Muscle of leg (tissue), 3 donors: ENCODE measurements at regions not wholly inside any gene's neighbourhood (a gene's known extent, or its start where the extent isn't known, plus 50 kb on each side); places are given as distances from the start of the nearest gene placed in this dataset.

Source experiments
- DNase-seq: peaks from one replicate; pipeline ENCODE4 v3.0.0; 2013
- H3K27ac ChIP-seq: one replicate; pipeline ENCODE4 v1.5.1; 2013; ENCODE audit warnings: mild to moderate bottlenecking, low read length, control low read depth
- H3K27me3 ChIP-seq: one replicate; pipeline ENCODE4 v1.6.1; 2013; ENCODE audit warnings: low read length; ENCODE audit not compliant: control insufficient read depth, insufficient read depth
- H3K36me3 ChIP-seq: one replicate; pipeline ENCODE4 v1.6.1; 2013; ENCODE audit warnings: low read length; ENCODE audit not compliant: control insufficient read depth, insufficient read depth
- H3K4me1 ChIP-seq: one replicate; pipeline ENCODE4 v1.6.1; 2013; ENCODE audit warnings: low read length; ENCODE audit not compliant: control insufficient read depth, insufficient read depth
- H3K4me3 ChIP-seq: one replicate; pipeline ENCODE4 v1.5.1; 2013; ENCODE audit warnings: low read length, control low read depth
- H3K9me3 ChIP-seq: replicated peaks from 2 replicates; pipeline ENCODE4 v1.6.1; 2013; ENCODE audit warnings: low read depth, low read length; ENCODE audit not compliant: control insufficient read depth
- WGBS: methylation state at CpG from one replicate; pipeline ENCODE4 v1.1.5; 2013; ENCODE audit warnings: missing lambda C conversion rate; ENCODE audit not compliant: insufficient coverage; 5-methylcytosine and 5-hydroxymethylcytosine counted together

- WGBS: no CpG with 5 or more reads among the region's 5 CpGs
- Histone ChIP-seq H3K9me3 (no peaks in the 10 kb centered on the region), H3K4me3 (no peak overlapping the region)
Observed at GRCh38 chr2:20150110-20150706, 74.7 kb downstream of the SDC1 start.

GRCh38 chr2:20149703-20150030 lies 75.3 kb downstream of the SDC1 start:
- no peak overlapping the region for H3K27ac ChIP-seq
- no peak for DNase-seq
- H3K36me3 ChIP-seq: no peaks in the 10 kb centered on the region
- no peak overlapping the region for H3K4me3 ChIP-seq
- H3K27me3 ChIP-seq: peaks cover 3% of the 10 kb centered on the region
- H3K9me3 ChIP-seq: no peaks in the 10 kb centered on the region
- WGBS: 78% methylated on average over 5 of the region's 5 CpGs
- peaks cover 17% of the 10 kb centered on the region for H3K4me1 ChIP-seq

More at GRCh38 chr2:20150110-20150706, 74.7 kb downstream of the SDC1 start:
- DNase-seq: no peak
- Histone ChIP-seq H3K4me1 (peaks cover 17% of the 10 kb centered on the region), H3K36me3 (no peaks in the 10 kb centered on the region), H3K27me3 (peaks cover 3% of the 10 kb centered on the region), H3K27ac (no peak overlapping the region)

GRCh38 chr2:20148923-20149702 lies 75.8 kb downstream of the SDC1 start:
- Histone ChIP-seq H3K27ac (no peak overlapping the region), H3K4me1 (peaks cover 17% of the 10 kb centered on the region), H3K9me3 (no peaks in the 10 kb centered on the region), H3K36me3 (no peaks in the 10 kb centered on the region), H3K27me3 (peaks cover 3% of the 10 kb centered on the region), H3K4me3 (no peak overlapping the region)
- 43% methylated on average over 7 of the region's 12 CpGs for WGBS
- no peak for DNase-seq

- Histone ChIP-seq H3K4me1 (peaks cover 17% of the 10 kb centered on the region), H3K4me3 (no peak overlapping the region), H3K9me3 (no peaks in the 10 kb centered on the region), H3K27ac (no peak overlapping the region), H3K27me3 (peaks cover 3% of the 10 kb centered on the region), H3K36me3 (no peaks in the 10 kb centered on the region)
- WGBS: 60% methylated on average over 1 of the region's 5 CpGs
- no peak for DNase-seq
Observed at GRCh38 chr2:20148426-20148922, 76.5 kb downstream of the SDC1 start.

- Histone ChIP-seq H3K27ac (no peak overlapping the region), H3K4me3 (no peak overlapping the region), H3K9me3 (no peaks in the 10 kb centered on the region), H3K4me1 (peaks cover 17% of the 10 kb centered on the region), H3K36me3 (no peaks in the 10 kb centered on the region), H3K27me3 (peaks cover 3% of the 10 kb centered on the region)
- DNase-seq: no peak
- 100% methylated on average over 1 of the region's 3 CpGs for WGBS
Observed at GRCh38 chr2:20147351-20147750, 77.6 kb downstream of the SDC1 start.

- H3K4me3 ChIP-seq: no peak overlapping the region
- 20% methylated on average over 1 of the region's 2 CpGs for WGBS
- H3K4me1 ChIP-seq: peaks cover 17% of the 10 kb centered on the region
Observed at GRCh38 chr2:20146401-20146800, 78.5 kb downstream of the SDC1 start.

GRCh38 chr2:20145497-20146193 lies 79.3 kb downstream of the SDC1 start:
- Histone ChIP-seq H3K4me1 (peaks cover 12% of the 10 kb centered on the region), H3K9me3 (no peaks in the 10 kb centered on the region), H3K4me3 (no peak overlapping the region), H3K27me3 (peaks cover 3% of the 10 kb centered on the region), H3K27ac (no peak overlapping the region), H3K36me3 (no peaks in the 10 kb centered on the region)
- DNase-seq: no peak
- 37% methylated on average over 6 of the region's 11 CpGs for WGBS

More at GRCh38 chr2:20146401-20146800, 78.5 kb downstream of the SDC1 start:
- Histone ChIP-seq H3K36me3 (no peaks in the 10 kb centered on the region), H3K9me3 (no peaks in the 10 kb centered on the region), H3K27ac (no peak overlapping the region), H3K27me3 (peaks cover 3% of the 10 kb centered on the region)
- DNase-seq: no peak

GRCh38 chr2:20144861-20145260 lies 80.1 kb downstream of the SDC1 start:
- Histone ChIP-seq H3K27ac (no peak overlapping the region), H3K36me3 (no peaks in the 10 kb centered on the region), H3K4me3 (no peak overlapping the region), H3K9me3 (no peaks in the 10 kb centered on the region), H3K27me3 (peaks cover 3% of the 10 kb centered on the region), H3K4me1 (peaks cover 12% of the 10 kb centered on the region)
- 74% methylated on average over 4 of the region's 6 CpGs for WGBS
- DNase-seq: no peak

GRCh38 chr2:20144196-20144595 lies 80.7 kb downstream of the SDC1 start:
- Histone ChIP-seq H3K4me1 (peaks cover 9% of the 10 kb centered on the region), H3K27me3 (peaks cover 3% of the 10 kb centered on the region), H3K4me3 (no peak overlapping the region), H3K36me3 (no peaks in the 10 kb centered on the region), H3K9me3 (no peaks in the 10 kb centered on the region), H3K27ac (no peak overlapping the region)
- WGBS: 100% methylated on average over 1 of the region's 1 CpG
- DNase-seq: no peak

GRCh38 chr2:20143263-20143662 lies 81.7 kb downstream of the SDC1 start:
- WGBS: 80% methylated on average over 4 of the region's 5 CpGs
- peaks cover 3% of the 10 kb centered on the region for H3K27me3 ChIP-seq
- DNase-seq: no peak
- H3K36me3 ChIP-seq: no peaks in the 10 kb centered on the region
- peaks cover 6% of the 10 kb centered on the region for H3K4me1 ChIP-seq
- H3K27ac ChIP-seq: no peak overlapping the region
- no peak overlapping the region for H3K4me3 ChIP-seq
- no peaks in the 10 kb centered on the region for H3K9me3 ChIP-seq
